Breast epithelium (tissue), 3 donors: ENCODE measurements at regions not wholly inside any gene's neighbourhood (a gene's known extent, or its start where the extent isn't known, plus 50 kb on each side); places are given as distances from the start of the nearest gene placed in this dataset.

Source experiments
- CTCF ChIP-seq, 3 donors: fragments of 450-650 bp; IDR thresholded peaks; one replicate each; pipeline ENCODE4 v1.5.1; 2016 to 2017; ENCODE audit warnings: antibody characterized with exemption in 3 of 3, mild to moderate bottlenecking in 3 of 3, moderate library complexity in 3 of 3
- POLR2A ChIP-seq: fragments of 450-650 bp; IDR thresholded peaks from one replicate; pipeline ENCODE4 v1.6.1; 2016; ENCODE audit warnings: antibody characterized with exemption, mild to moderate bottlenecking, moderate library complexity
- POLR2AphosphoS5 ChIP-seq, 3 donors: sonication (generic); formaldehyde crosslinking; IDR thresholded peaks; one replicate each; pipeline ENCODE4 v1.6.1; 2017; ENCODE audit warnings: antibody characterized with exemption in 3 of 3

GRCh38 chr13:82976499-82976898 is 905.8 kb downstream of the SLITRK1 start:
- no peak for TF ChIP-seq CTCF (IDR thresholded peaks at IDR 0.05)
- no peak for TF ChIP-seq POLR2A
- TF ChIP-seq POLR2AphosphoS5 (IDR thresholded peaks at IDR 0.05), result no peak
